ENCODE measurements at regions not wholly inside any gene's neighbourhood (a gene's known extent, or its start where the extent isn't known, plus 50 kb on each side); places are given as distances from the start of the nearest gene placed in this dataset.

- H3K27ac ChIP-seq (ENCODE audit: insufficient read depth, low read length), result no peak overlapping the region
- H4K20me1 ChIP-seq (ENCODE audit: control insufficient read depth, extremely low read depth, insufficient read depth, low read length), result no peaks in the 10 kb centered on the region
- H3K79me2 ChIP-seq (ENCODE audit: control insufficient read depth, insufficient read depth, low read length), result no peaks in the 10 kb centered on the region
- no peaks in the 10 kb centered on the region for H3K27me3 ChIP-seq (ENCODE audit: control insufficient read depth, insufficient read depth, low read length)
- DNase-seq (ENCODE audit: low read depth in 2 of 2), result peak in 1 of 2 donors; percentile 21
- TF ChIP-seq, protein P1, sequence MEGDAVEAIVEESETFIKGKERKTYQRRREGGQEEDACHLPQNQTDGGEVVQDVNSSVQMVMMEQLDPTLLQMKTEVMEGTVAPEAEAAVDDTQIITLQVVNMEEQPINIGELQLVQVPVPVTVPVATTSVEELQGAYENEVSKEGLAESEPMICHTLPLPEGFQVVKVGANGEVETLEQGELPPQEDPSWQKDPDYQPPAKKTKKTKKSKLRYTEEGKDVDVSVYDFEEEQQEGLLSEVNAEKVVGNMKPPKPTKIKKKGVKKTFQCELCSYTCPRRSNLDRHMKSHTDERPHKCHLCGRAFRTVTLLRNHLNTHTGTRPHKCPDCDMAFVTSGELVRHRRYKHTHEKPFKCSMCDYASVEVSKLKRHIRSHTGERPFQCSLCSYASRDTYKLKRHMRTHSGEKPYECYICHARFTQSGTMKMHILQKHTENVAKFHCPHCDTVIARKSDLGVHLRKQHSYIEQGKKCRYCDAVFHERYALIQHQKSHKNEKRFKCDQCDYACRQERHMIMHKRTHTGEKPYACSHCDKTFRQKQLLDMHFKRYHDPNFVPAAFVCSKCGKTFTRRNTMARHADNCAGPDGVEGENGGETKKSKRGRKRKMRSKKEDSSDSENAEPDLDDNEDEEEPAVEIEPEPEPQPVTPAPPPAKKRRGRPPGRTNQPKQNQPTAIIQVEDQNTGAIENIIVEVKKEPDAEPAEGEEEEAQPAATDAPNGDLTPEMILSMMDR (conservative IDR thresholded peaks at IDR 0.05 in 1 of 2, IDR thresholded peaks at IDR 0.05 in 1 of 2; ENCODE audit: low read depth in 1 of 2, low read length in 2 of 2), result no peak
- no peak for TF ChIP-seq EZH2 (IDR thresholded peaks at IDR 0.05; ENCODE audit: low read length, missing control alignments)
- H3K4me2 ChIP-seq (ENCODE audit: extremely low read depth, insufficient read depth, low read length), result no peak overlapping the region
- no peaks in the 10 kb centered on the region for H3K36me3 ChIP-seq (ENCODE audit: control insufficient read depth, insufficient read depth, low read length)
- no peak overlapping the region for H3K9ac ChIP-seq (ENCODE audit: insufficient read depth, low read length)
- H3K9me3 ChIP-seq (ENCODE audit: control insufficient read depth, insufficient read depth, low read depth, low read length), result no peaks in the 10 kb centered on the region
- H3K4me3 ChIP-seq (replicated peaks in 1 of 4; ENCODE audit: control extremely low read depth in 1 of 4, insufficient read depth in 1 of 4, low read depth in 3 of 4, low read length in 4 of 4), result no peak overlapping the region
- H3K4me1 ChIP-seq (ENCODE audit: control insufficient read depth, extremely low read depth, insufficient read depth, low read length), result no peaks in the 10 kb centered on the region
- H2AFZ ChIP-seq (ENCODE audit: low read length), result no peak overlapping the region
These were observed 419.2 kb downstream of the NR4A2 start for GRCh38 chr2:155913356-155913755.

- Histone ChIP-seq H3K79me2 (ENCODE audit: control insufficient read depth, insufficient read depth, low read length) (no peaks in the 10 kb centered on the region), H3K9ac (ENCODE audit: insufficient read depth, low read length) (no peak overlapping the region), H3K4me3 (replicated peaks in 1 of 4; ENCODE audit: control extremely low read depth in 1 of 4, insufficient read depth in 1 of 4, low read depth in 3 of 4, low read length in 4 of 4) (no peak overlapping the region), H3K27ac (ENCODE audit: insufficient read depth, low read length) (no peak overlapping the region), H4K20me1 (ENCODE audit: control insufficient read depth, extremely low read depth, insufficient read depth, low read length) (no peaks in the 10 kb centered on the region), H3K4me1 (ENCODE audit: control insufficient read depth, extremely low read depth, insufficient read depth, low read length) (no peaks in the 10 kb centered on the region), H2AFZ (ENCODE audit: low read length) (no peak overlapping the region), H3K9me3 (ENCODE audit: control insufficient read depth, insufficient read depth, low read depth, low read length) (no peaks in the 10 kb centered on the region), H3K27me3 (ENCODE audit: control insufficient read depth, insufficient read depth, low read length) (no peaks in the 10 kb centered on the region), H3K36me3 (ENCODE audit: control insufficient read depth, insufficient read depth, low read length) (no peaks in the 10 kb centered on the region), H3K4me2 (ENCODE audit: extremely low read depth, insufficient read depth, low read length) (no peak overlapping the region)
- TF ChIP-seq, protein P1 (conservative IDR thresholded peaks at IDR 0.05 in 1 of 2, IDR thresholded peaks at IDR 0.05 in 1 of 2; ENCODE audit: low read depth in 1 of 2, low read length in 2 of 2), result no peak
- no peak for TF ChIP-seq EZH2 (IDR thresholded peaks at IDR 0.05; ENCODE audit: low read length, missing control alignments)
- DNase-seq (ENCODE audit: low read depth in 2 of 2), result no peak
These were observed 424.0 kb downstream of the NR4A2 start for GRCh38 chr2:155908567-155908966.

GRCh38 chr2:155907211-155907610, 425.3 kb downstream of the NR4A2 start:
- TF ChIP-seq, protein P1 (conservative IDR thresholded peaks at IDR 0.05 in 1 of 2, IDR thresholded peaks at IDR 0.05 in 1 of 2; ENCODE audit: low read depth in 1 of 2, low read length in 2 of 2), result no peak
- no peak for TF ChIP-seq EZH2 (IDR thresholded peaks at IDR 0.05; ENCODE audit: low read length, missing control alignments)
- no peaks in the 10 kb centered on the region for H3K4me1 ChIP-seq (ENCODE audit: control insufficient read depth, extremely low read depth, insufficient read depth, low read length)
- H3K9ac ChIP-seq (ENCODE audit: insufficient read depth, low read length), result no peak overlapping the region
- H3K4me2 ChIP-seq (ENCODE audit: extremely low read depth, insufficient read depth, low read length), result no peak overlapping the region
- no peak overlapping the region for H3K4me3 ChIP-seq (replicated peaks in 1 of 4; ENCODE audit: control extremely low read depth in 1 of 4, insufficient read depth in 1 of 4, low read depth in 3 of 4, low read length in 4 of 4)
- no peak for DNase-seq (ENCODE audit: low read depth in 2 of 2)
- no peaks in the 10 kb centered on the region for H3K36me3 ChIP-seq (ENCODE audit: control insufficient read depth, insufficient read depth, low read length)
- H3K27ac ChIP-seq (ENCODE audit: insufficient read depth, low read length), result no peak overlapping the region
- H3K79me2 ChIP-seq (ENCODE audit: control insufficient read depth, insufficient read depth, low read length), result no peaks in the 10 kb centered on the region
- H3K9me3 ChIP-seq (ENCODE audit: control insufficient read depth, insufficient read depth, low read depth, low read length), result no peaks in the 10 kb centered on the region
- H2AFZ ChIP-seq (ENCODE audit: low read length), result no peak overlapping the region
- no peaks in the 10 kb centered on the region for H4K20me1 ChIP-seq (ENCODE audit: control insufficient read depth, extremely low read depth, insufficient read depth, low read length)
- no peaks in the 10 kb centered on the region for H3K27me3 ChIP-seq (ENCODE audit: control insufficient read depth, insufficient read depth, low read length)

Measured in fibroblast of lung (primary cell).